ENCODE measurements at regions not wholly inside any gene's neighbourhood (a gene's known extent, or its start where the extent isn't known, plus 50 kb on each side); places are given as distances from the start of the nearest gene placed in this dataset.

- no peak for TF ChIP-seq CTCF (conservative IDR thresholded peaks at IDR 0.05 in 1 of 2, IDR thresholded peaks at IDR 0.05 in 1 of 2; ENCODE audit: extremely low read depth in 1 of 2, insufficient read depth in 1 of 2, low read depth in 1 of 2, low read length in 2 of 2)
- no peak for TF ChIP-seq EZH2 (IDR thresholded peaks at IDR 0.05; ENCODE audit: borderline replicate concordance, low read length)
Observed at GRCh38 chr17:12403881-12404398, 261.8 kb upstream of the MYOCD start.

Data from mammary epithelial cell (primary cell).